ENCODE measurements at regions not wholly inside any gene's neighbourhood (a gene's known extent, or its start where the extent isn't known, plus 50 kb on each side); places are given as distances from the start of the nearest gene placed in this dataset.

DNA sequence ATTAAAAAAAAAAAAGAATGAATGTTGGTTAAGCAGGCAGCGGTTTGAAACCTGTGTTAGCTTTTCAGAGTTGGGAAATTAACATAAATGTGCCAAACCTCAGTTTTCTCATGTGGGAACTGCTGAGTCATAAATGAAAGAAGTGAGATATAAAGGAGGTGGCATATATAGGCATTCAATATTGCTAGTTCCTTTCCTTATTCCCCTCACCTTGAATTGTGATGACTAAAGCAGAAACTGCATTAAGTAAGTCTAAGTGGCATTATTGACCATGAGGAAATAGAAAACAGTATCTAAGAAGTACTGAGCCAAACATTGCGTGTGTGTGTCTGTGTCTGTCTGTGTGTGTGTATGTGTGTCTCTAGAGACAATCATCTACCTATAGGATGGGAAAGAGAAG, 691.2 kb downstream of the TLR4 start:
- TF ChIP-seq, protein P1, sequence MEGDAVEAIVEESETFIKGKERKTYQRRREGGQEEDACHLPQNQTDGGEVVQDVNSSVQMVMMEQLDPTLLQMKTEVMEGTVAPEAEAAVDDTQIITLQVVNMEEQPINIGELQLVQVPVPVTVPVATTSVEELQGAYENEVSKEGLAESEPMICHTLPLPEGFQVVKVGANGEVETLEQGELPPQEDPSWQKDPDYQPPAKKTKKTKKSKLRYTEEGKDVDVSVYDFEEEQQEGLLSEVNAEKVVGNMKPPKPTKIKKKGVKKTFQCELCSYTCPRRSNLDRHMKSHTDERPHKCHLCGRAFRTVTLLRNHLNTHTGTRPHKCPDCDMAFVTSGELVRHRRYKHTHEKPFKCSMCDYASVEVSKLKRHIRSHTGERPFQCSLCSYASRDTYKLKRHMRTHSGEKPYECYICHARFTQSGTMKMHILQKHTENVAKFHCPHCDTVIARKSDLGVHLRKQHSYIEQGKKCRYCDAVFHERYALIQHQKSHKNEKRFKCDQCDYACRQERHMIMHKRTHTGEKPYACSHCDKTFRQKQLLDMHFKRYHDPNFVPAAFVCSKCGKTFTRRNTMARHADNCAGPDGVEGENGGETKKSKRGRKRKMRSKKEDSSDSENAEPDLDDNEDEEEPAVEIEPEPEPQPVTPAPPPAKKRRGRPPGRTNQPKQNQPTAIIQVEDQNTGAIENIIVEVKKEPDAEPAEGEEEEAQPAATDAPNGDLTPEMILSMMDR (IDR thresholded peaks at IDR 0.05): no peak
- TF ChIP-seq POLR2A (IDR thresholded peaks at IDR 0.05; ENCODE audit: low read depth) (no peak), EP300 (IDR thresholded peaks at IDR 0.05) (no peak), POLR2AphosphoS5 (IDR thresholded peaks at IDR 0.05) (no peak)

All from esophagus muscularis mucosa (tissue), 4 donors.